ENCODE measurements at regions not wholly inside any gene's neighbourhood (a gene's known extent, or its start where the extent isn't known, plus 50 kb on each side); places are given as distances from the start of the nearest gene placed in this dataset.
"Not testable (repeated sequence)": the region's sequence is repeated elsewhere in the genome, so short reads cannot be mapped to it uniquely, and the experiment has no call there.

- Mint-ChIP-seq H3K36me3 (ENCODE audit: low read depth) (no peaks in the 10 kb centered on the region), H3K27ac (no peak overlapping the region), H3K9me3 (no peaks in the 10 kb centered on the region), H3K4me3 (ENCODE audit: low read depth) (no peak overlapping the region), H3K4me1 (ENCODE audit: low read depth) (peaks cover 12% of the 10 kb centered on the region), H3K27me3 (ENCODE audit: low read depth) (no peaks in the 10 kb centered on the region)
- no peak for DNase-seq (ENCODE audit: low spot score)
- intact Hi-C loops (cut with micrococcal nuclease) = no loop called here
Measured at GRCh38 chr3:72657666-72658065, 190.6 kb downstream of the SHQ1 start.

DNA sequence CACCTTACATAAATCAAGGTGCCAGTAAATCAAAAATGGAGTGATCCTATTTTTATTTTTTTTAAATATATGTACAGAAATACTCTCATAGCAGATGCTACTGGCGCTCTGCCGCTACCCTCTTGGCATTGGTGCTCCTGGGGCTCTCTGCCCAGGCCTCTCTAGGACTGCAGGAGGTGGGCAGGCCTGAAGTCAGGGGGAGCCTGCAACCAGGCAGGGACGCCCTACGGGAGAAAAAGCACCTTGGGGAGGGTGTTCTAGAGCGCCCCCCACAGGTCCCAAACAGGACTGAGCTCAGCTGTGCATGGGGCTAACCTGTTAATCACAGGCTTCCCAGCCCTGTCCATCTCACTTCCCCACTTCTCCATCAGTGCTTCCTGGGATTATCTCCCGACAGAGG is 192.5 kb downstream of the SHQ1 start:
- no peak for DNase-seq (ENCODE audit: low spot score)

GRCh38 chr3:72655131-72655551 is 193.1 kb downstream of the SHQ1 start:
- peaks cover 18% of the 10 kb centered on the region for H3K4me1 Mint-ChIP-seq (ENCODE audit: low read depth)
- intact Hi-C loops (cut with micrococcal nuclease) = no loop called here
- peaks cover 7% of the 10 kb centered on the region for H3K9me3 Mint-ChIP-seq
- no peak overlapping the region for H3K27ac Mint-ChIP-seq
- no peak for DNase-seq (ENCODE audit: low spot score)
- H3K4me3 Mint-ChIP-seq (ENCODE audit: low read depth) = no peak overlapping the region
- H3K36me3 Mint-ChIP-seq (ENCODE audit: low read depth) = no peaks in the 10 kb centered on the region
- no peaks in the 10 kb centered on the region for H3K27me3 Mint-ChIP-seq (ENCODE audit: low read depth)

More for the DNA sequence above, 192.5 kb downstream of the SHQ1 start:
- peaks cover 7% of the 10 kb centered on the region for H3K9me3 Mint-ChIP-seq
- no peaks in the 10 kb centered on the region for H3K36me3 Mint-ChIP-seq (ENCODE audit: low read depth)
- intact Hi-C loops (cut with micrococcal nuclease) = no loop called here
- peaks cover 18% of the 10 kb centered on the region for H3K4me1 Mint-ChIP-seq (ENCODE audit: low read depth)
- no peak overlapping the region for H3K27ac Mint-ChIP-seq
- no peaks in the 10 kb centered on the region for H3K27me3 Mint-ChIP-seq (ENCODE audit: low read depth)
- no peak overlapping the region for H3K4me3 Mint-ChIP-seq (ENCODE audit: low read depth)

GRCh38 chr3:72652395-72652794 is 195.8 kb downstream of the SHQ1 start:
- intact Hi-C loops (cut with micrococcal nuclease) = no loop called here
- Mint-ChIP-seq H3K4me1 (ENCODE audit: low read depth) (peaks cover 9% of the 10 kb centered on the region), H3K36me3 (ENCODE audit: low read depth) (no peaks in the 10 kb centered on the region), H3K4me3 (ENCODE audit: low read depth) (no peak overlapping the region), H3K9me3 (peaks cover 7% of the 10 kb centered on the region), H3K27me3 (ENCODE audit: low read depth) (no peaks in the 10 kb centered on the region), H3K27ac (no peak overlapping the region)
- DNase-seq (ENCODE audit: low spot score) = no peak

DNA sequence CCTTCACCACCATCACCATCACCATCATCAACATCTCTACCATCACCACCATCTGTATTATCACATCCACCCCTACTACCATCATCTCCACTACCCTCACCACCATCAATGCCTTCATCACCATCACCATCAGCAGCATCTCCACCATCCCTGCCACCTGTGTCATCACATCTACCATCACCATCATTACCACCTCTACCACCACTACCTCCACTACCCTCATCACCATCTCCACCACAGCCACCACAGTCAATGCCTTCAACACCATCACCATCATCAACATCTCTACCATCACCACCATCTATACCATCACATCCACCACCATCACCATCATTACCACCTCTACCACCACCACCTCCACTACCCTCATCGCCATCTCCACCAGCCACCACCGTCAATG is 196.7 kb downstream of the SHQ1 start:
- Mint-ChIP-seq H3K27me3 (ENCODE audit: low read depth) (no peaks in the 10 kb centered on the region), H3K9me3 (peaks cover 7% of the 10 kb centered on the region), H3K27ac (no peak overlapping the region), H3K36me3 (ENCODE audit: low read depth) (no peaks in the 10 kb centered on the region), H3K4me1 (ENCODE audit: low read depth) (peaks cover 6% of the 10 kb centered on the region), H3K4me3 (ENCODE audit: low read depth) (no peak overlapping the region)
- intact Hi-C loops (cut with micrococcal nuclease) = no loop called here
- DNase-seq (ENCODE audit: low spot score) = no peak

GRCh38 chr3:72646263-72646662 is 202.0 kb downstream of the SHQ1 start:
- DNase-seq (ENCODE audit: low spot score) = no peak
- H3K36me3 Mint-ChIP-seq (ENCODE audit: low read depth) = no peaks in the 10 kb centered on the region
- no peak overlapping the region for H3K27ac Mint-ChIP-seq
- peaks cover under 1% of the 10 kb centered on the region for H3K9me3 Mint-ChIP-seq
- peaks cover 3% of the 10 kb centered on the region for H3K4me1 Mint-ChIP-seq (ENCODE audit: low read depth)
- H3K27me3 Mint-ChIP-seq (ENCODE audit: low read depth) = no peaks in the 10 kb centered on the region
- no peak overlapping the region for H3K4me3 Mint-ChIP-seq (ENCODE audit: low read depth)
- intact Hi-C loops (cut with micrococcal nuclease) = no loop called here

- H3K27me3 Mint-ChIP-seq (ENCODE audit: low read depth); intact Hi-C loops (cut with micrococcal nuclease); DNase-seq (ENCODE audit: low spot score); H3K4me1 Mint-ChIP-seq (ENCODE audit: low read depth); H3K27ac Mint-ChIP-seq; H3K9me3 Mint-ChIP-seq; H3K4me3 Mint-ChIP-seq (ENCODE audit: low read depth); H3K36me3 Mint-ChIP-seq (ENCODE audit: low read depth): not testable (repeated sequence)
Measured at GRCh38 chr3:72643635-72644034, 204.6 kb downstream of the SHQ1 start.

GRCh38 chr3:72641684-72642083 is 206.6 kb downstream of the SHQ1 start:
- no peak overlapping the region for H3K27ac Mint-ChIP-seq
- DNase-seq (ENCODE audit: low spot score) = no peak
- no peaks in the 10 kb centered on the region for H3K27me3 Mint-ChIP-seq (ENCODE audit: low read depth)
- intact Hi-C loops (cut with micrococcal nuclease) = no loop called here
- H3K4me1 Mint-ChIP-seq (ENCODE audit: low read depth) = peaks cover 18% of the 10 kb centered on the region
- no peaks in the 10 kb centered on the region for H3K36me3 Mint-ChIP-seq (ENCODE audit: low read depth)
- H3K4me3 Mint-ChIP-seq (ENCODE audit: low read depth) = no peak overlapping the region
- no peaks in the 10 kb centered on the region for H3K9me3 Mint-ChIP-seq

- H3K9me3 Mint-ChIP-seq = no peaks in the 10 kb centered on the region
- H3K4me1 Mint-ChIP-seq (ENCODE audit: low read depth) = peaks cover 18% of the 10 kb centered on the region
- intact Hi-C loops (cut with micrococcal nuclease) = no loop called here
- no peaks in the 10 kb centered on the region for H3K27me3 Mint-ChIP-seq (ENCODE audit: low read depth)
- DNase-seq (ENCODE audit: low spot score) = no peak
- no peaks in the 10 kb centered on the region for H3K36me3 Mint-ChIP-seq (ENCODE audit: low read depth)
- H3K27ac Mint-ChIP-seq = no peak overlapping the region
- no peak overlapping the region for H3K4me3 Mint-ChIP-seq (ENCODE audit: low read depth)
Measured at GRCh38 chr3:72641072-72641471, 207.2 kb downstream of the SHQ1 start.

DNA sequence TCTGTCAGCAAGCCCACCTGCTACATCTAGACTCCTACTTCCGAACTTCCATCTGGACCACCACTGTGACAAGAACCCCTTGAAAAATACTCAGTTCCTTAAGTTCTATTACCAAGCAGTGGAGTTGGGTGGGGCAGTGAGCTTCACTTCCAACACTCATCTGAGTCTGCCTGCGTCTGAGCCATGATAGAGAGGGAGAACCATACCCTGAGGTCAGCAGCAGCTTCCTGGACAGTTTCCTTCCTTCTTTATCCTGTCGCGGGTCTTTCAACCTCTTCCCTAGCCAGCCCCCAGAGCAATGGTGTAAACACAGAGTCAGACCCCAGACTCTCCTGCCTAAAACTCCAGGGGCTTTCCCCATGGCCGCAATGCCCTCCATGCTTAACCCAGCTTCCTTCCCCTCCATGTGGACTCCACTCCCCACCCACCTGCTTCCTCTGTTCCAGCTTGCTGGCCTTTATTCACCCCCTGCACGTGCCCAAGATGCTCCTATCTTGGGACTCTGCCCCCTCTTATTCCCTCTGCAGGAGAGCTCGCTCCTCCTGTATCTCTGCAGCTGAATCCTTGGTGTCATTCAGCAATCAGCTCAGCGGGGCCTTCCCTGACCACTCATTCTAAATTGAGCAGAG is 211.2 kb downstream of the SHQ1 start:
- Mint-ChIP-seq H3K27me3 (ENCODE audit: low read depth) (no peaks in the 10 kb centered on the region), H3K27ac (peak overlapping the region; percentile 13), H3K4me1 (ENCODE audit: low read depth) (peaks cover 42% of the 10 kb centered on the region), H3K4me3 (ENCODE audit: low read depth) (no peak overlapping the region), H3K9me3 (peaks cover 4% of the 10 kb centered on the region), H3K36me3 (ENCODE audit: low read depth) (no peaks in the 10 kb centered on the region)
- no peak for DNase-seq (ENCODE audit: low spot score)
- intact Hi-C loops (cut with micrococcal nuclease) = no loop called here

- Mint-ChIP-seq H3K27ac (peak overlapping the region; percentile 71), H3K4me3 (ENCODE audit: low read depth) (no peak overlapping the region), H3K27me3 (ENCODE audit: low read depth) (no peaks in the 10 kb centered on the region), H3K9me3 (peaks cover 13% of the 10 kb centered on the region), H3K4me1 (ENCODE audit: low read depth) (peaks cover 36% of the 10 kb centered on the region), H3K36me3 (ENCODE audit: low read depth) (peaks cover 5% of the 10 kb centered on the region)
- intact Hi-C loops (cut with micrococcal nuclease) = loop anchor here (2.0 kb wide), 5 partner anchors 121 to 297 kb away; no protein-coding TSS in a partner anchor
- DNase-seq (ENCODE audit: low spot score) = no peak
Measured at GRCh38 chr3:72635551-72635950, 212.7 kb downstream of the SHQ1 start.

DNA sequence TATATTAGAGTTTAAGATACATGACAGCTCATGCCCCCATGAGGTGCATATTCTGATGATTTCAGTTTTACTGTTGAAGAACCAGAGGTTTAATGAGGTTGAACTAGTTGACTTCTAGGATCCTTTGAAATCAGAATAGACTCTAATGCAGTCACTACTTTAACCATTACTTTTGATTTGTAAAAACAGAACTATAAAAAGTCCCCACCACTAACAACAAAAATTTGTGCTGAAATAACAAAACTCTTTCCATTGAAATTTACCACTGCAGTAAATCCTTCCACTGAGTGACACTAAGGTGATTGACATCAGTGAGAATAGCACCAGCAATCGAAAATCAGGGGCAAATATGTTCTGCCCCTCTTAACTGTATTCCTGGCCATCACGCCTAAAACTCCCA is 214.1 kb downstream of the SHQ1 start:
- Mint-ChIP-seq H3K9me3 (peaks cover 13% of the 10 kb centered on the region), H3K27me3 (ENCODE audit: low read depth) (no peaks in the 10 kb centered on the region), H3K4me3 (ENCODE audit: low read depth) (no peak overlapping the region), H3K36me3 (ENCODE audit: low read depth) (peaks cover 5% of the 10 kb centered on the region), H3K4me1 (ENCODE audit: low read depth) (peaks cover 44% of the 10 kb centered on the region), H3K27ac (peak overlapping the region; percentile 85)
- intact Hi-C loops (cut with micrococcal nuclease) = loop anchor here (1.0 to 5.0 kb wide), 9 partner anchors 97 to 295 kb away; no protein-coding TSS in a partner anchor
- DNase-seq (ENCODE audit: low spot score) = no peak

GRCh38 chr3:72633534-72633933 is 214.7 kb downstream of the SHQ1 start:
- Mint-ChIP-seq H3K27ac (peak overlapping the region; percentile 86), H3K36me3 (ENCODE audit: low read depth) (peaks cover 5% of the 10 kb centered on the region), H3K4me3 (ENCODE audit: low read depth) (peak overlapping the region; percentile 3), H3K4me1 (ENCODE audit: low read depth) (peaks cover 50% of the 10 kb centered on the region), H3K9me3 (peaks cover 13% of the 10 kb centered on the region), H3K27me3 (ENCODE audit: low read depth) (no peaks in the 10 kb centered on the region)
- no peak for DNase-seq (ENCODE audit: low spot score)
- intact Hi-C loops (cut with micrococcal nuclease) = loop anchor here (5.0 kb wide), 1 partner anchor 96 kb away; no protein-coding TSS in a partner anchor

All from activated T-helper 2 cell treated with anti-CD3 and anti-CD28 coated beads, Interferon-gamma antibody, Interleukin-2, Interleukin-4, amounts not matched to agents 10 μg/mL and 5 μg/mL and 100 μg/mL, durations not matched to agents 14 hours and 24 hours and 36 hours (primary cell).